GM12878 (cell line): ENCODE measurements at regions not wholly inside any gene's neighbourhood (a gene's known extent, or its start where the extent isn't known, plus 50 kb on each side); places are given as distances from the start of the nearest gene placed in this dataset.
A peak's percentile ranks its signal among the peaks of the same experiment; 100 is the strongest.

Experiments used
- ATAC-seq: fragments of 200-7000 bp; cut with Tn5 transposase; 3 replicates; pipeline ENCODE4 v1.9.1; 2020; ENCODE audit warnings: mild to moderate bottlenecking, moderate library complexity
- BruUV-seq: library from RNA; stranded (reverse); fragments of 400-500 nt; replicated peaks from 2 replicates; lab custom pipeline; 2021; lab: Mats Ljungman, UMichigan
- CTCF ChIA-PET: fragments of 300-600 bp; sonication (Branson Sonifier 250); formaldehyde crosslinking; extraction: SDS; loops from one replicate; lab custom pipeline; 2021; ENCODE audit warnings: inconsistent platforms; lab: Yijun Ruan, JAX
- POLR2A ChIA-PET: fragments of 350-600 bp; formaldehyde crosslinking; extraction: SDS; loops from one replicate; lab custom pipeline; 2021; ENCODE audit warnings: inconsistent platforms; lab: Charles Lee
- RAD21 ChIA-PET: fragments of 300-600 bp; sonication (Branson Sonifier 250); formaldehyde crosslinking; loops from one replicate; lab custom pipeline; 2023; ENCODE audit warnings: antibody characterized with exemption; ENCODE audit not compliant: unreplicated experiment; lab: Charles Lee
- SMC1A ChIA-PET: fragments of 300-600 bp; sonication (Branson Sonifier 250); formaldehyde crosslinking; loops from one replicate; lab custom pipeline; 2023; ENCODE audit not compliant: unreplicated experiment, uncharacterized antibody; lab: Charles Lee
- DNase-seq: peaks from one replicate; pipeline ENCODE4 v3.0.0-alpha.2; 2011; ENCODE audit warnings: low read depth, low spot score
- FAIRE-seq: peaks from 3 replicates; lab custom pipeline; 2011; peaks lifted over from hg19 to GRCh38; lab: Jason Lieb, UNC
- H2AFZ ChIP-seq: 2 replicates; pipeline ENCODE4 v1.6.0; 2011; ENCODE audit warnings: low read depth, low read length, control low read depth; ENCODE audit not compliant: control insufficient read depth
- H3K27ac ChIP-seq: 2 replicates; pipeline ENCODE4 v1.5.1; 2011; ENCODE audit warnings: control low read depth; ENCODE audit not compliant: control insufficient read depth, insufficient read depth
- H3K27me3 ChIP-seq, 2 experiments: replicated peaks in 1 of 2; 2 replicates each; pipeline versions ENCODE4 v1.6.0 to v1.6.1; 2011; ENCODE audit warnings: low read length in 1 of 2; ENCODE audit not compliant: control insufficient read depth in 2 of 2, insufficient read depth in 2 of 2
- H3K36me3 ChIP-seq, 2 experiments: 2 replicates each; pipeline ENCODE4 v1.5.1; 2011; ENCODE audit warnings: low read length in 1 of 2; ENCODE audit not compliant: control insufficient read depth in 2 of 2, insufficient read depth in 2 of 2
- H3K4me1 ChIP-seq: 2 replicates; pipeline ENCODE4 v1.6.1; 2011; ENCODE audit warnings: mild to moderate bottlenecking, low read length, moderate library complexity, mixed read lengths; ENCODE audit not compliant: control insufficient read depth, insufficient read depth
- H3K4me2 ChIP-seq: 2 replicates; pipeline ENCODE4 v1.6.0; 2011; ENCODE audit warnings: control low read depth; ENCODE audit not compliant: control insufficient read depth, insufficient read depth
- H3K4me3 ChIP-seq: fragments of 200-600 bp; sonication (generic); 2 replicates; pipeline ENCODE4 v1.5.1; 2016
- H3K79me2 ChIP-seq: 2 replicates; pipeline ENCODE4 v1.6.0; 2011; ENCODE audit warnings: low read length; ENCODE audit not compliant: control insufficient read depth, insufficient read depth
- H3K9ac ChIP-seq: 2 replicates; pipeline ENCODE4 v1.8.0; 2011; ENCODE audit warnings: low read length, control low read depth, mixed read lengths; ENCODE audit not compliant: control insufficient read depth, insufficient read depth
- H3K9me3 ChIP-seq: replicated peaks from 3 replicates; pipeline ENCODE4 v1.5.1; 2011; ENCODE audit warnings: mild to moderate bottlenecking, low read length; ENCODE audit not compliant: control insufficient read depth, insufficient read depth
- H4K20me1 ChIP-seq: 2 replicates; pipeline ENCODE4 v1.6.0; 2011; ENCODE audit not compliant: control insufficient read depth, insufficient read depth
- RUNX3 ChIP-seq: IDR thresholded peaks from 2 replicates; pipeline ENCODE4 v1.6.1; 2012; ENCODE audit warnings: low read length, inconsistent platforms
- WGBS: methylation state at CpG from one replicate; pipeline ENCODE4 v1.1.6; 2016; ENCODE audit warnings: low lambda C conversion rate; ENCODE audit not compliant: insufficient replicate concordance, insufficient coverage; ENCODE audit errors: missing lambda C conversion rate; 5-methylcytosine and 5-hydroxymethylcytosine counted together
- in situ Hi-C: fragments of 300-500 bp; cut with MboI; formaldehyde crosslinking; loops from 9 replicates; pipeline ENCODE4 v1.14.3; 2018; ENCODE audit warnings: mixed read lengths
- intact Hi-C: fragments of 100-400 bp; cut with micrococcal nuclease; formaldehyde crosslinking; loops from one replicate; pipeline ENCODE4 v1.14.2; 2022; ENCODE audit not compliant: unreplicated experiment
- TF ChIP-seq, protein P1 (sequence below): fragments of 450-650 bp; IDR thresholded peaks from 2 replicates; pipeline ENCODE4 v1.6.1; 2017; ENCODE audit warnings: mild to moderate bottlenecking
- TF ChIP-seq, protein P2 (sequence below): fragments of 450-650 bp; IDR thresholded peaks from 2 replicates; pipeline ENCODE4 v1.6.1; 2018; ENCODE audit warnings: borderline replicate concordance, mild to moderate bottlenecking; ENCODE audit not compliant: partially characterized antibody

DNA sequence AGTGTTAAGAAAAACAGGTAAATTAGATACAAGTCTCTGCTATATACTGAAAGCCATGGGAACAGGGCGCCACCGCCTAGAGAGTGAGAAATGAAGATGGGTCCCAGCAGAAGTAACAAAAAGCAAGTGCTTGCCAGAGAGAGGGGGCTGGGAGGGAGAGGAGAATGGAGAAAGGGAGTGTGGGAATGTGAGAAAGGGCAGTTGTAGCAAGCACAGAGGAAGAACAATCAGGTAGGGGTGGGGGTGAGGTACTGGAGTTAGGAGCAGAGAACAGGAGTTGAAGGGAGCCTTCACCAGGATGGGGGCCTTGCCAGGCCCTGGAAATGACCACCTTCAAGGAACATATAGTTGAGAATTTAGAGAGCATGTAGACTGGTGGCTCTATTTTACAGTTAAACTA lies 66.8 kb downstream of the TCF20 start (continued):
- TF ChIP-seq, protein P1, sequence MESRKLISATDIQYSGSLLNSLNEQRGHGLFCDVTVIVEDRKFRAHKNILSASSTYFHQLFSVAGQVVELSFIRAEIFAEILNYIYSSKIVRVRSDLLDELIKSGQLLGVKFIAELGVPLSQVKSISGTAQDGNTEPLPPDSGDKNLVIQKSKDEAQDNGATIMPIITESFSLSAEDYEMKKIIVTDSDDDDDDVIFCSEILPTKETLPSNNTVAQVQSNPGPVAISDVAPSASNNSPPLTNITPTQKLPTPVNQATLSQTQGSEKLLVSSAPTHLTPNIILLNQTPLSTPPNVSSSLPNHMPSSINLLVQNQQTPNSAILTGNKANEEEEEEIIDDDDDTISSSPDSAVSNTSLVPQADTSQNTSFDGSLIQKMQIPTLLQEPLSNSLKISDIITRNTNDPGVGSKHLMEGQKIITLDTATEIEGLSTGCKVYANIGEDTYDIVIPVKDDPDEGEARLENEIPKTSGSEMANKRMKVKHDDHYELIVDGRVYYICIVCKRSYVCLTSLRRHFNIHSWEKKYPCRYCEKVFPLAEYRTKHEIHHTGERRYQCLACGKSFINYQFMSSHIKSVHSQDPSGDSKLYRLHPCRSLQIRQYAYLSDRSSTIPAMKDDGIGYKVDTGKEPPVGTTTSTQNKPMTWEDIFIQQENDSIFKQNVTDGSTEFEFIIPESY: no peak
- TF ChIP-seq, all 136 proteins: peak for 0

DNA sequence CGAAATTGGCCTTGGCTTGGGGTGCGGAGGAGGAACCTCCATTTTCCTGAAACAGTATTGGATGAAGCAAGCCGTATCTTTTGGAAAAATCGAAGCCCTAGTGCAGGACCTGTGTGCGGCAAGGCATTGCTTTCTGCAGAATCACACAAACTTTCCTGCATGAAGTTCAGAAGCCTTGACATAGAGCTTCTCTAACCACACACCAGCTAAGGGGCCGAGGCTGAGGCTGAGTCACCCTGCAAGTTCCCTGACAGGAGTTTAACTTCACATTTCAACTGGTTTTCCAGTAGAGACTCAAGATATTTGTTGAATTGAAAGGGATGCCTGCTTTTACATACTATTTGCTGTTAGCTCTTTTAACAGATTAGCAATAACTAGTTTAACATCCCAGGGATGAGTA lies 67.8 kb downstream of the TCF20 start:
- Histone ChIP-seq H3K4me3 (no peak overlapping the region), H4K20me1 (no peaks in the 10 kb centered on the region), H3K4me1 (no peaks in the 10 kb centered on the region), H3K36me3 (peaks cover 2 to 6% of the 10 kb centered on the region in 2 experiments; a peak in 2 of 4 replicates), H3K9me3 (no peaks in the 10 kb centered on the region), H3K9ac (no peak overlapping the region), H3K79me2 (peaks cover 55% of the 10 kb centered on the region), H3K4me2 (no peak overlapping the region), H3K27ac (no peak overlapping the region), H3K27me3 (no peaks in the 10 kb centered on the region), H2AFZ (no peak overlapping the region)
- DNase-seq (no peak), ATAC-seq (no peak), FAIRE-seq (no peak)
- SMC1A ChIA-PET: interaction anchor here (0.8 to 1.6 kb wide), 3 partner anchors 13 to 18 kb away, joined by 3 to 7 read pairs (median 3); no protein-coding TSS in a partner anchor
- no TSS peak for BruUV-seq
- intact Hi-C loops: no loop called here
- RAD21 ChIA-PET: no interaction called here
- POLR2A ChIA-PET: interaction anchor here (0.9 to 1.6 kb wide), 2 partner anchors 16 to 166 kb away, joined by 4 to 5 read pairs; no protein-coding TSS in a partner anchor
- TF ChIP-seq RUNX3: 0 out of 2 replicates have a peak, but pooled peaks have one; percentile 23
- TF ChIP-seq, protein P2, sequence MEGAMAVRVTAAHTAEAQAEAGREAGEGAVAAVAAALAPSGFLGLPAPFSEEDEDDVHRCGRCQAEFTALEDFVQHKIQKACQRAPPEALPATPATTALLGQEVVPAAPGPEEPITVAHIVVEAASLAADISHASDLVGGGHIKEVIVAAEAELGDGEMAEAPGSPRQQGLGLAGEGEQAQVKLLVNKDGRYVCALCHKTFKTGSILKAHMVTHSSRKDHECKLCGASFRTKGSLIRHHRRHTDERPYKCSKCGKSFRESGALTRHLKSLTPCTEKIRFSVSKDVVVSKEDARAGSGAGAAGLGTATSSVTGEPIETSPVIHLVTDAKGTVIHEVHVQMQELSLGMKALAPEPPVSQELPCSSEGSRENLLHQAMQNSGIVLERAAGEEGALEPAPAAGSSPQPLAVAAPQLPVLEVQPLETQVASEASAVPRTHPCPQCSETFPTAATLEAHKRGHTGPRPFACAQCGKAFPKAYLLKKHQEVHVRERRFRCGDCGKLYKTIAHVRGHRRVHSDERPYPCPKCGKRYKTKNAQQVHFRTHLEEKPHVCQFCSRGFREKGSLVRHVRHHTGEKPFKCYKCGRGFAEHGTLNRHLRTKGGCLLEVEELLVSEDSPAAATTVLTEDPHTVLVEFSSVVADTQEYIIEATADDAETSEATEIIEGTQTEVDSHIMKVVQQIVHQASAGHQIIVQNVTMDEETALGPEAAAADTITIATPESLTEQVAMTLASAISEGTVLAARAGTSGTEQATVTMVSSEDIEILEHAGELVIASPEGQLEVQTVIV: no peak
- in situ Hi-C loops: no loop called here
- WGBS: 75% methylated on average over 6 of the region's 6 CpGs
- CTCF ChIA-PET: interaction anchor here (1.4 kb wide), 1 partner anchor 61 kb away, joined by 3 read pairs; no protein-coding TSS in a partner anchor
